NB4 (cell line): ENCODE measurements at regions not wholly inside any gene's neighbourhood (a gene's known extent, or its start where the extent isn't known, plus 50 kb on each side); places are given as distances from the start of the nearest gene placed in this dataset.

ENCODE experiments used
- CTCF ChIP-seq: IDR thresholded peaks from one replicate; pipeline ENCODE4 v1.5.1; 2012; ENCODE audit warnings: low read depth, low read length
- MAX ChIP-seq: IDR thresholded peaks from 2 replicates; pipeline ENCODE4 v1.6.1; 2011; ENCODE audit warnings: low read depth, low read length
- POLR2A ChIP-seq: IDR thresholded peaks from 2 replicates; pipeline ENCODE4 v1.6.1; 2011; ENCODE audit warnings: mild to moderate bottlenecking; ENCODE audit not compliant: insufficient read length; ENCODE audit errors: extremely low read depth

- no peak for TF ChIP-seq CTCF
- TF ChIP-seq POLR2A = no peak
- TF ChIP-seq MAX = no peak
Observed at GRCh38 chr6:25089442-25089841, 153.7 kb upstream of the RIPOR2 start.
